Stimulated activated CD4-positive, alpha-beta T cell treated with anti-CD3 and anti-CD28 coated beads, Interleukin-1b, Interleukin-23, amount 100 ng/mL, for 24 hours (primary cell): ENCODE measurements at regions not wholly inside any gene's neighbourhood (a gene's known extent, or its start where the extent isn't known, plus 50 kb on each side); places are given as distances from the start of the nearest gene placed in this dataset.
"Not testable (repeated sequence)": the region's sequence is repeated elsewhere in the genome, so short reads cannot be mapped to it uniquely, and the experiment has no call there.

Experiments used
- DNase-seq, 4 experiments: peaks; one replicate each; pipeline ENCODE4 v3.0.0-alpha.2; 2020; ENCODE audit warnings: low read depth in 4 of 4, low spot score in 1 of 4

DNA sequence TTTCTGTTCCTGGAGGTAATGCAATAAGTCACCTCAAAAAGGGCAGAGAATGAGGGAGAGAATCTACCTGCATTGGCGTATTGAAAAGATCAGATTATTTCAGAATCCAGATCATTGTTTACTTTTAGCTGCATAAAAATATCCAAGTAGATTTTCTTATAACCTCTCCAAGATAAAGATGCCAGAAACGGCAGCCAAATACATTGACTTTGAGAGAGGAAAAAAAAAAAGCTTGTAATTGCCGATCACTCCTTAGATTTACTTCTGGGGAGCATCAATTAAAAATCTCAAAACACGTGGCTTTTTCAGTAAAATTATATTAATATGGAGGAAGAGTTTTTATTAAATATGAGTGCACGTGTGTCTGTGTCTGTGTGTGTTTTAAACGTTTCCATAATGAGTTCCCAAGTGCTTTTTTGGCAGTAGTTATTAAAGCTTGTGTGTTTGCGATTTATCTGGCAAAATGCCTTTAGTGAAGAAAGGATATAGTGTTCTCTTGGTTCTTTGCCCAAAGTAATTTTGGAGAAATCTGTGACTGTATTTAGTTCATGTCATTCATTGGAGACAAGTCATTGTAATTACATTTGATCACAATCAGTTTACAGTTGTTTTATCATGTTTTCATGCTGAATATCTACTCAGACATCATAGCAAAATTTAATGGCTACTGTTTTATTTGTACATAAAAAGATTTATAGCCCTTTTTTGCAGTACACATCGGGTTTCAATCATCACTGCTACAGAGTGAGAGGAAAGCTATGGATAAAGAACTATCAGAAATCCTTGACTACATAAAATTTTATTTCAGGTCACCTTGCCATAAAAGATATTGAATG lies 176.1 kb downstream of the TM9SF2 start:
- DNase-seq: no peak

DNA sequence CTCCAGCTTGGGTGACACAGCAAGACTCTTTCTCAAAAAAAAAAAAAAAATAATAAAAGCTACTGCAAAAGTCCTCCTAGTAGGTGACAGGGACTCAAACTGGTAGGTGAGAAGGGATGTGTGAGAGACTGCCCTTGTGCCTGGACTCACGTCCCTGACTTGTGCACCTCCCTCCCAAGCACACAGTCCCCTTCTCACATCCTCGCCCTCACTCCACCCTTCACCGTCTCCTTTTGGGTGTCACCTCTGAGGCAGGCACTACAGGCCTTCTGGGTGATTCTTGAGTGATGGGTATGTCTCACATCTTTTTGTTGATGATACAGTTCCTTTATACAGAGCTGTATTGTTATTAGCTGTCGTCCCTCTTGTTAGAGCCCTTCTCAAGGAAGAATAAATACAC lies 170.5 kb downstream of the TM9SF2 start:
- DNase-seq: no peak

- not testable (repeated sequence) for DNase-seq
Measured at GRCh38 chr13:99669096-99669495, 167.8 kb downstream of the TM9SF2 start.

DNA sequence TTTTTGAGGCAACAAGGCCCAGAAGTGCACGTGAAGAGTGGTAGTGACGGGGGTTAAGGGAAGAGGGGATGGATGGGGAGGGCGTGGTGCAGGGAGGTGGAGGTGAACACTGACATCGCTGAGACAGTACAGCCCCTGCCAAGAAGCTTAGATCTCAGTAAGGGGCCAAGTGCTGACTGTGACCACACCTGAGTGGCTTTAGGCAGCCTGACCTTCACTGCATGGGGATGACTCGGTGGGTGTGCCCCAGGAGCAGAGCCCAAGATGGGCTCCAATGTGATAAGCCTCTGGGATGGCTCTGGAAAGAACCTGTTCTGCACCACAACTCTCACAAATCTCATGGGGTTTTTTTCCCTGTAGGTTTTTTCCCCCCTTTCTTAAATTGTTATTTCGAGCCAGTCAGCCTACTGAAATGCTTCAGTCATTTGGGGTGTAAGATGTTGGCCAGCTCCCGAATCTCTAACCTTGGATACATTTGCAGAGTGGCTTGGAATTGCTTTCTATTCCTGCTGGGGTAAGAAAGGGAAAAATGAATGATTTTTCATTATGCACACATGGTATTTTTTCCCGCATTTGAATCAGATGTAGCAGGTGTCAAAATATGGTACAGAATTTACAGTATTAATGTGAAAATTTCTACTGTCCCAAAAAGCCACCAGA lies 165.0 kb downstream of the TM9SF2 start:
- DNase-seq: no peak

GRCh38 chr13:99665711-99666110 lies 164.4 kb downstream of the TM9SF2 start:
- DNase-seq: no peak

- DNase-seq: no peak
Measured at GRCh38 chr13:99663908-99664307, 162.6 kb downstream of the TM9SF2 start.

- no peak for DNase-seq
Measured at GRCh38 chr13:99663185-99663825, 162.0 kb downstream of the TM9SF2 start.

GRCh38 chr13:99662678-99663077 lies 161.4 kb downstream of the TM9SF2 start:
- no peak for DNase-seq

DNA sequence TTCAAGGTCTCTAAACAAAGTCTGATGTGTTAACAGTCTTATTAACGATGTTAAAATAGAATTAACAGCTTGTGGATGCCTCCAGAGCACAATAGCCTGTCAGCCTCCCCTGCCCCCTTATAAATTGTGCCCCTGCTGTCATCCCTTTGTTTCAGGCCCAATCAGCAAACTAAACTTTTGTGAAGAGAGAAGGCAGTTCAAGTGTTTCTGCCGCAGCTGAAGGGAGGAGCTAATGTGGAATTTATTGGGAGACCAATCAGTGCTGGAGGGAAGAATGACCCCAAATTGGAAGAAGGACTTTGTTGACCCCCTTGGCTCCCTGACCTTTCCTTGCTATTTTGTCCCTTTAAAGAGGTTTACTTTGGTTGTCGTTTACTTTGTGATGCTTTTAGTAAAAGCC lies 160.5 kb downstream of the TM9SF2 start:
- DNase-seq: no peak

DNA sequence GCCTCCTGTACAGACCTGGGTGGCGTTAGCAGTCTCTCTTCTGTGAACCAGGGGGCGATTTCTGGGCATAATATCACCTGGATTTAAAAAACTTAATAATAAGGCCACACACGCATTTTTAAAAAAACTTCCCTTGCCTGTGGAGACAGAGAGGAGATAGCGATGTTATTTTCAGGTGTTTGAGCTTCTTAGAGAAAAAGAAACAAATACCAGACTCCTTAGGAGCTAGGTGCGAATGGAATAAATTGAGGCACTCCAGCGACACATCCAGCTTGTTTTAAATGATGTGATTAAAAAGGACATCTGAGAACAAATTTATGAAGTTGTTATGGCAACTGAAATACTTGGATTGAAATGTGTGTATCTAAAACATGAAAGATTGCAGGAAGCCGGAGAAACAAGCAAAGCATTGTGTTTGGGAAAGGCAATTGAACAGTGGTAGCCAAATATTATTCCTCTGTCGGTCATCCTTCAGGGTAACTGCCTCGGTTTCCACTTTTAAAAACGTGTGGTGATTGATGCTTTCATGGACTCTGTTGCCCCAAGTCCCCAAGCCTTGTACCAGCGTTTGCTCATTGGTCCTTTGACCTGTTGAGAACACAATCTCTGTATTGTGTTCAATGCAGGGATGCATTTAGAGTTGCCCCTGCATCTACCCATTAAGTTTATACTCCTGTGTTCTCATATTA lies 158.7 kb downstream of the TM9SF2 start:
- DNase-seq: no peak

GRCh38 chr13:99659226-99659625 lies 158.0 kb downstream of the TM9SF2 start:
- DNase-seq: no peak

GRCh38 chr13:99658261-99658991 lies 157.2 kb downstream of the TM9SF2 start:
- peak in 2 of 4 experiments; percentile 25 for DNase-seq

GRCh38 chr13:99657848-99658260 lies 156.6 kb downstream of the TM9SF2 start:
- no peak for DNase-seq

DNA sequence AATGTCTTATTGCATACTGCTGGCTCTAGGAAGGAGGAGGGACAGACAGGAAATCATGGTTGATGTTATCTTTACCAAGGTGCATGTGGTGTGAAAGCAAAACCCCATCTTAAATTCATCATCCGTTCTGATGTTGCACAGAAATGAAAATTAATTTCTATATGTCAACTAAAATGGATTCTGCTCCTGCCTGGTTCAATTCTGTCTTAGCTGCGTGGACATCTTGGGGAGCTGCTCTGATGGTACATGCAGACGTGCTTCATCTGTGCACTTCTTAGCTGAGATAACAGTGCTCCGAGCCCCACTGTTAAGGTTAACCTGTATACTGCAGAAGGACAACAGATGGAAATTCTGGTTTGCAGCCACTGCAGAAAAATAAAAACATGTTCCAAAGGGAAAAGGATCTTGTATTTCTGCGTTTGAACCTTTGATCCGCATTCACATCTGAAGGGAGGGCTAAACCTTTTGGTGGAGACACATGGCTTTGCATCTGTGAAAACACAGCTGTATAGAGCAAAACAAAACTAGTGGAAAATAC lies 155.6 kb downstream of the TM9SF2 start:
- DNase-seq: no peak

DNA sequence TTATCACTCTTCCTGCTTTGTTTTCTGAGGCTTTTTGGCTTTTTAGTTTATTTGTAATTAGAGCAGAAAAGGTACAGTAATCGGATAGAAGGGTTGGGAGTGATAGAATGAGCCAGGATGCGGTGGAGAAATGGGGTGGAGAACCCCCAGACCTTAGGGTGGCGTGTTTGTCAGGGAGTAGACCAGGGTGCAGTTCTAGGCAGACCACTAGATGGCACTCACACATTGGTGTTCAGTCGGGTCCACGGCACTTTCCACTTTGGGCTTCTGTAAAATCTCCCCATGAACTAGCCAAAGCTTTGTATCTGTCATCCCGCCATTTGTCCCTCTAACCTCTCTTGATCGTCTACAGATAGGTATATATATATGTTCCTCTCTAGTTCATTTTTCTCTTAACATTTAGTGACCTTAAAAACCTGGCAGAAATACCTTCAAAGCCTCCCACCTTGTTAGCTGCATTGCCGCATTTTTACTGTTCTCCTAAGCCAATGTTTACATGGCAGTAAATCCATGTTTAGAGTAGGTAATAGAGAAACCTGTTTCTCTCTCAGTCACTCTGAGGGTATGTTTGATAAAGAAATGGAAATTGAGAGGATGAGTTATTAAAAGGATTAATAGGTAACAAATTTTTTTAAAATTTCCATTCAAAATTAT lies 154.9 kb downstream of the TM9SF2 start:
- peak; percentile 60 to 77 (median 69) for DNase-seq

DNA sequence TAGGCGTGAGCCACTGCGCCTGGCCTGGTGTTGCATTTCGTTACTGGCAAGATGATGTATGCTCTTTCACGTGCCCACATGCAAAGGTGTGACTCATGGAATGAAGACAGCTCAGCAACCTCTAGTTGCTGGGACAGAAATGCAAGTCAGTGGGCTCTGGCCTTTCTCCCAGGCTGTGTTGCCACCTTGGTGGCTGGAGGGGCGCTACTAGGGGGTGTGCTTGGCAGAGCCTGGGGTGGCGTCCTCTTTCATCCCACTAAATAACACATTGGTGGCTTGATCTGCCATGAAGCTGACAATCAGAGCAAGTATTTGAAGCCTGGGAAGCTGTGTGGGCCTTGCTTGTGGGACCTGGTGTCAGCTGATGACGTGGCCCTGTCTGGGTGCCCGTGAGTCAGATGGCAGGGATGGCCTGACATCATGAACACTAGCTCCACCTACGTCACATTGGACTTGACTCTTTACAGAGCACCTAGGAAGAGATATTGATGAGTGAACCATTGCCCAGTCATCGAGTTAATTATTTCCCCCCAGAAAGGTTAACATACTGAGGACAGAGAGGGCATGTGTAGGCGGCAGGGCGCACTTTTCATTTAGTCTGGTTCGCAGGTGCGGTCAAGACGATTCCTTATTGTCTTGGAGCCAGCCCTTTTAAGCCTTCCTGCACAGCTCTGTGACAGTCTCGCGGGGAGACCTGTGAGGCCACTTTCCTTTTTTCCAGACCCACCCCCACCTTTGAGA lies 154.2 kb downstream of the TM9SF2 start:
- peak in 1 of 4 experiments; percentile 9 for DNase-seq

DNA sequence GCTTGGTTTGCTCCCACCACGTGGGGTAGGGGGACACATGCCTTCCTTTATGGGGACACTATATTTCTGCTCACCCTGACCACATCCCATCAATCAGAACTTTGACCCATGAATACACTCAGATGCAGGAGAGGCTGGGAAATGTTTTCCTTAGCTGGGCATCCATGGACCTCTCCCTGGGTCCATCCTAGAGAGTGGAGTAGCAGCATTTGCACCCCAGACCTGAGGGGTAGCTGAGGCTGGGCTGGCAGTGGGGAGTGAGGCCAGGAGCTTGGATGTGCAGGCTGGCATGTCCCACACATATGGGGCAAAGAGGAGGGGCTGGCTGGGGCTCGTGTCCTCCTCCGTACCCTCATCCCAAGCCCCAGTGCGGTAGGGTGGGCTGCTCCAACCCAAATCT lies 152.8 kb downstream of the TM9SF2 start:
- no peak for DNase-seq

DNA sequence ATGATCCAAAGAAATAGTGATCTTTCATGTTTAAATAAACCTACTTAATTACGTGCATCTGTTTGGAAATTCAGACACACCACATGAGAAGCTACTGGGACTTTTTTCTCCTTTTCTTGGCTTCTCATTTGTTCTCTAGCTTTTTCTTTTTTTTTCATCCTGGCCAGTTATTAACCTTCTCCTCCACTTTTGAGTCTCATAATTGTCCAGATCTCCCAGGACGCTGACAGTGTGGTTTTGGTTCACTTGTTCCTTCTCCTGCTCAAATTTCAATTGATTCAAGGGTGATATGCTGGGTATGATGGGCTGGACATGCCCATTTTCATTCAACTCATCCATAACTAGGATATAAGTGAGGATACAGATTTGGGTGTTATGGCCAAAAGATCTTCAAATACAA lies 152.3 kb downstream of the TM9SF2 start:
- DNase-seq: no peak

DNA sequence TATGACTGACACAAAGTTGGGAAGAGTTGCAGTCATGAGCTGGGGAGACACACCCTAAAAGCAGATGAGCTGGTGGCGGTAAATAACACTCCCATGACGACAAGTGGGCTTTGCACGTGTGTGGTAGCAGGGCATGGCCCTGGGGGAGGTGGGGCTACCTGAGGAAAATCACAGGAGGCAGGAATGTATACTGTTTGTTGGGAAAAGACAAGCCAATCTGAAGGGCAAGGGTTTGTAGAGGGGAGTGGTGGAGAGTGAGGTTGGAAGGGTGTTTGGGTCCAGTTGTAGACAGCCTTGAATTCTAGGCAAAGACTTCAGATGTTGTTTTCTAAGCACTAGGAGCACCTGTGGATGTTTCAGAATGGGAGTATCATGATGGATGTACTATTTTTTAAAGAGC lies 151.6 kb downstream of the TM9SF2 start:
- DNase-seq: no peak
